NOMO-1 treated with DMSO at 0.1 percent for 48 hours (cell line): ENCODE measurements at regions not wholly inside any gene's neighbourhood (a gene's known extent, or its start where the extent isn't known, plus 50 kb on each side); places are given as distances from the start of the nearest gene placed in this dataset.
"Not testable (repeated sequence)": the region's sequence is repeated elsewhere in the genome, so short reads cannot be mapped to it uniquely, and the experiment has no call there.

Source experiments
- DNase-seq: peaks from one replicate; lab custom pipeline; 2025; ENCODE audit not compliant: unreplicated experiment; lab: John Stamatoyannopoulos, UW

DNA sequence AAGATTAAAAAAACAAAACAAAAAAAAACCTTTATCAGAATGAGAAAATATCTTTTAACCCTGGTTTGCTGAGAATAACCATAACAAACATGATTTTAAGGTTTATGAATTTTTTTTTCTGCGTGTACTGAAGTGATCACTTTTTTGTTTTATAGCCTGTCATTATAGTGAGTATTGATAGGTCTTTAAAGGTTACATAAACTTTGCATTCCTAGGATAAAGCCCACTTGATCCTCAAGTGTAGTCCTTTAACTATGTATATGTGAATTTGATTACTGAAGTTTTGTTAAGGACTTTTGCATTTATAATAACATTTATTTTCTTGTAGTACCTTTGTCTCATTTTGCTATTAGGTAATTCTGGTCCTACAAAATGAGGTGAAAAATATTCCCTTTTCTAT, 709.8 kb upstream of the PCDH20 start:
- DNase-seq = no peak

DNA sequence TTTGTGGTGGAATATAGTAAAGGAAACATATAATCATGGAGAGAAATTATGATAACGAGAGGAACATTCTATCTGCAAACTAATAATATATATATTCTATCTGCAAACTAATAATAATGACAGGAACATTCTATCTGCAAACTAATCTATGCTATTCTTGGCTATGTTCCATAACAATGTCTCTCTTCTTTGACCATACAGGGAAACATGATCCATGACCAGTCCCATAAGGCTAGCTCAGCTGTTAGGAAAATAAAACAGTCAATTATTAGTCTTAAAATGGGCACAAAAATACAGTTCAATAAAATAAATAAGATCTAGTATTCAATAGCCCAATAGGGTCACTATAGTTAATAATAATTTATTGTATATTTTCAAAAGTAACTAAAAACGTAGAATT, 707.8 kb upstream of the PCDH20 start:
- no peak for DNase-seq

DNA sequence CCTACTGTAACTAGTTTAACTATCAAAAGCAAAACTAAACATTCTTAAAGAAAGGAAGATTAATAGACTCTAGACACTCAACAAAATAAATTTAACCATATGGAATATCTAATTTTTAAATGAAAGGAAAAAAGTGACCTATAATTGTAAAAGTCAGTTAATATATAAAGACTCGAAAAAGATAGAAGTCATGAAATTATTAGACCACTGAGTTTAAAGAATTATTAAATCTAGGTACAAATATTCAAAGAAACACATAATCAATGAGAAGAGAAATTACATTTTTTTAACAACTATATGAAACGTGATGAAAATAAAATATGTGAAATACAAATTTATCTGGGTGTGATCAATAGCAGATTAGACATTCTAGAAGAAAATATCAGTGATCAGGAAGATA, 706.8 kb upstream of the PCDH20 start:
- DNase-seq = no peak

DNA sequence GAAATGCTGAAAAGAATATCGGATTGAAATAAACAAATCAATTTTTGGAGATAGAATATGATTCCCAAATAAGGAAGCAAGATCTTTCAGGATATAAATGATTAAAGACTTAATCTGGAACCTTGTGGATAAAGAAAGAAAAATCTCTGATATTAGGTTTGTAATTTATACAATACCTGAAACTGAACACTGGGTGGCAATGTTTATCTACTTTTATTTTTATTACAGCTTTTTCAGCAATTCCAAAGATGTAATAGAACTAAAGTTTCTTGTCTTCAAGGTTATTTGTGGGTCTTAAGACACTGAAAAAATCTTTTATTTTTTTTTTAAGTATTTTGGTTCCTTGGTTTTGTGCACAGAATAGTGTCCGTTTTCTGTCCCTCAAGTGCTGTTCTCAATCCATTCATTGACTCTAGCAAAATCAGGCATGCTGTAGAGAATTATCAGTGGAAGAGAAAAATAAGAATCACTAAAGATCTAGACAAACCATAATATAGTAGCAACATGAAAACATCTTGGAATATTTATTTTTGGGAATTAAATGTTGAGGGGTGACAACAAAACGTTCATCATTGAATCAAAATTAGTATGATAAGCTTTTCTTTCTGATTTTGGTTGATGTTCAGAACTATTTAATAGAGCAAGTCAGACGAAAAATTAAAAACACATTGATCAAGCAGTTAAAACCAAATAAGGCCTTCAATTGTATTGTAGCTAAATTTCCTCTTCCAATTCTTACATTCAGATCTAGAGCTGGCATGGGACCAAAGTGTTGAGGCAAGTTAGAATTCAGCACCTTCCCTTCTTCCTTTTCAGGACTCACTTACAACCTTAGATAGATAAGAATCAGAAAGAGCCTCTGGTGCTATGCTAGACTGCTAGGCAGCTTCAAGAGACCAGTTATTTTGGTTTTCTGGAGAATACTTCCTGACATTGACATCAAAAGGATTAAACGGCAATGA, 704.4 kb upstream of the PCDH20 start:
- peak; percentile 27 for DNase-seq

DNA sequence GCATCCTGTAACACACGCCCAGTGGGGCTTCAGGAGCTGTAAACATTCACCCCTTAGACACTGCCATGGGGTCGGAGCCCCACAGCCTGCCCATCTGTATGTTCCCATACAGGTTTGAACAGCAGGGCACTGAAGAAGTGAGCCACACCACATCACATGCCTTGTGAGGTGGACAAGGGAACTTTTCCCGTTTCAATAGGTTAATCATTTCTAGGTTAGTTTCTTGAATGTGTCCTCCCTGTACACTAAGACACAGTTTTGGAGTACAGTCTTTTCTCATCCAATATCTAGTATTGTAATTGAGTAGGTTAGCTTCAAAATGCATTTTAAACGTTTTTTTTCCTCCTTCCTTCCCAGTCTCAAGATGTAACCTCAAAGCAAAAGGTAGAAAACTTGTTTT, 700.2 kb upstream of the PCDH20 start:
- no peak for DNase-seq

DNA sequence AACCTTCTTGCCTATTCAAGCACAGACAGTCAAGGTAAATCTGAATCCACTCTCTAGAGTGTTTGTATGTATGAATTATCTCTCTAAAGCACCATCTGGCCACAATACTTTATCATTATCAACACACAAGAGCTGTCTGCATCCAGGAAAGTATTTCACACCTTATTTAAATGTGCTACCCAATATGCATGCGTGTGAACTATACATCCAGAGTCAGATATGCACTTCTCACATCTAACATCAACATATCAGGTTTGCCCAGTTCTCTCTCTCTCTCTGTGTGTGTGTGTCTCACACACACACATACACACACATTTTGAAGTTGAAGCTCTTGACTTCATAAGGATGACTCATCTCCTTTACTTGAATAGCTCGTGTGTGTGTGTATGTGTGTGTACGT, 697.5 kb upstream of the PCDH20 start:
- DNase-seq = no peak

DNA sequence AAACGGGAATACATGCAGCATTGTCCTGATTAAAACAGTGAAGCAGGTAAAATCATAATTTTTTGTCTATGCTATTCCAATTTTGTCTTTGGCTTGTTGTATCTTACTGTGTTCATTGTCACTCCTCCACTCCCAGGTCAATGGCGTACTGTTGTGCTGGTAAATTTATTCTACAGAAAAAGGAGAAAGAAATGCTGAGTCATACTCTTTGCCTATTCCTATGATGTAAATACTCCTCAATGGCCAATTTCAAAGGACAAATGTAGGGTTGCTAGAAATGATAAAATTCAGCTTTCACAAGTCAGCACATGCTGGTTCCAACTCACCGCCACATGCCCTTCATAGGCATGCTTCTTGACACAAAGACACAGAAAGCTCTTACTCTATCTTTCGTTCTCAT, 694.4 kb upstream of the PCDH20 start:
- no peak for DNase-seq

DNA sequence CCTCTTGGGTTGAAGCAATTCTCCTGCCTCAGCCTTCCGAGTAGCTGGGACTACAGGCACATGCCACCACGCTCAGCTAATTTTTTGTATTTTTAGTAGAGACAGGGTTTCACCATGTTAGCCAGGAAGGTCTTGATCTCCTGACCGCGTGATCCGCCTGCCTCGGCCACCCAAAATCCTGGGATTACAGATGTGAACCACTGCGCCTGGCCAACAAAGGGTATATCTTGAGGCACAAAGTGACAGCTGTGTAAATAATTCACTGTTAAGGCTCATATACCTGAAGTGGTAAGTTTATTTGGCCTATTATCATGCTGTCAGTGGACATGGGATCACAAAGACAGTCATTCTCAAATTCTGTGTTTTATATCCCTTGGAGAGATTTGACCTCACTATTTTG, 688.5 kb upstream of the PCDH20 start:
- DNase-seq = not testable (repeated sequence)

DNA sequence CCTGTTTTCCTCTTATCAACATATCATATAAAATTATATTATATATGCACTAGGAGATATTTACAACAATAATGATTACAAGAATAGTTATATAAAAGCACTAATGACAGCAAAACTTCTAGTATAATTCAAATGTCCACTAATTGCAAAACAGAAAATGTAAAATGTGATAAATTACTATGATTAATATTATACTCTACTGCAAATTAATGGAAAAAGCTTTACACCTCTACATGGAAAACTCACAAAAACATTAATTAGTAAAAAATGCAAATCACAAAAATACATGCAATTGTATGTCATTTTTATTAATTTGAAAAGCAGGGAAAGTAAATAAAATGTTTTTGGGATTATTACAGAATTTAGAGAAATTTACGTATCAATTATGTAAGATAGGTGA, 681.0 kb upstream of the PCDH20 start:
- no peak for DNase-seq

DNA sequence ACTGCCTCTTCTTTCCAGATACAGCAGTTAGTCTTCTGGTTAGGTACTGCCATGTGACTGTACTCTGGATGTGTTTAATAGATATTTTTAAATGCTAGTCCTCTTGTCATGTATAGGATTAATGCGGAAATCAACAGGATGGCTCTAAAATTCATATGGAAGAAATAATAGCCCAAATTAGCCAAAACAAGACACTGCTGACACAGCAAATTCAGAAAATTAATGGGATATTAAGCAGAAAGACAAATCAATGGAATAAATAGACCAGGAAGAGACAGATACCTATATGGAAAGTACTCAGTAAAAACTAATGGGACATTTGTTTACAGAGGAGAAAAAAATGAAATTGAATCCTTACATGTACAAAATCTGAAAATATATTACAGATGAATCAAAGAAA, 679.3 kb upstream of the PCDH20 start:
- DNase-seq = no peak

DNA sequence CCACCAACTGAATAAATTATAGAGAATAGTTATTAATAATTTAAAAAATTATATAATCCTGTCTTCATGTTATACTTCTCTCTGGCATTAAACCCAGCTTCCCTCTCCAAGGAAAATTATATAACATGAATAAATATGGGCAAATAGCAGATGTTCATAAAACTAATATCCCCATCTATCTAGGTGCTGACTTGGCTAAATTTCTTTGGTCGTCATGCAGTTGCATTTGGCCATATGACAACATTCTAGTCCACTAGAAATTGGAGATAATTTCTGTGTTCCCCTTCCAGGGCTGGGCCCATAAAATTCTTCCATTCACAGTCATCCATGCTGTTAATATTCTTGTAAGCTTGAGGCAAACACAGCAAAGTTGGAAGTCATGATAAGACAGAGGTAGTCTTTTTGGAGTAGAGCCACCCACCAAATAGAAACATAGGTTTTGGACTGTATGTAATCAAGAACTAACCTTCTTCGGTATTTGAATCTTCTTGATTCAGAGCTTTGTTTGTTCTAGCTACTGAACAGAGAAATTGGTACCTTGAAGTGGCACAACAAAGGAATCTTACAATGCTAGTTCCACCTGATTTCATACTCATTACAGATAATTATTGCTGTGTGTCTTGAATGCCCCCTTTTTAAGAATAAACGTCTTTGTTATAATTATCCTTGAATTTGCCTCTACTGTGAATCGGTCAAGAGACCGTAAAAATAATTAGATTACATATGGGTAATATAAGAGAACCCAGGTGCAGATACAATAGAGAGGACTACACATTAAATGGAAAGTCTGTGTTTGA, 678.5 kb upstream of the PCDH20 start:
- DNase-seq = no peak

DNA sequence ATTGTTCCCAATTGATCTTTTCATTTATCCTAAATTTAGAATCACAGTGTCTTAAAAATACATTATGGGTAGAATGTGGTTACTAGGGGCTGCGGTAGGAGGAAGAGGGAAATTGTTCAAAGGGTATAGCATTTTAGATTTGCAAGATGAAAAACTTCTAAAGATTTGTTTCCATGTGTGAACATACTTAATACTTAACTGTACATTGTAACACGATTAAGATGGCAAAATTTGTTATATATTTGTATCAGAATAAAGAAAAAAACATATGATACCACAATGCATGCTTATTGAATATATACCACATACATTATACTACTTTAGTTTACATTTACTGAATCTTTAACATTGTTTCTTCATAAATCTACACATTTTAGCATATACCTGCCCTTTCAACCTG, 677.3 kb upstream of the PCDH20 start:
- DNase-seq = no peak

DNA sequence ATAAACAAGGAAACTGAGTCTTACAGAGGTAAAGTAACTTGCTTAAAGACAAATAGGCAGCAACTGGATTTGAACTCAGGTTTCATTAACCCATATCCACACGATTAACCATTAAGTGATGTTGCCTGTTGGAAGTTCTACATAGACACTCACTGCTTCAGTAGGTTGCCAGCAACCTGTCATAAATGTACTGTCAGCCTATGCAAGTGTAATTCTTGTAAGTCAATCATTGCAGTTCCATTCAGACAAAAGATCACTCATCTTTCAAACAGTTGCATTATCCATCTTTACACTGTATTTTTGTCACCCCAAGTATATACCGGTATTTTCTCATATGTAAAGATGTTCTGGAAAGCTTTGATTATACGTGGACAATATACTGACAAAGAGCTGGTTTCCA, 676.9 kb upstream of the PCDH20 start:
- DNase-seq = no peak

DNA sequence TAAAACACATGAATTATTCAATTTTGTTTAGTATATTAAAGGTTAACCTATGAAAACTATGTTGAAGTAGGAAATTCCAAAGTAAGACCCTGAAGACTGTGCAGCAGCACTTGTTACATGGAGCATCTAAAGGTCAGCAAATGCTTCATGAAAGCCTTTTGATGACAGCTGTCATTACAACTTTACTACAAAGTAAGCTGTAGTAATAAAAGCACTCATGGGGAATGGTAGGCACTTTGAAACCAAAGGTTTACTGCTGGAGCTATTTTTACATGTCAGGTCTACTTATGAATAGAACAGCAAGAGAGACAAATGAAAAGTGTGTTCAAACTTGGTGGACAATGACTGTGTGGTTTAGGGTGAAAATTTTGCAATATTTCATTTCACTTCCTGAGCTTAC, 672.5 kb upstream of the PCDH20 start:
- DNase-seq = peak; percentile 36

DNA sequence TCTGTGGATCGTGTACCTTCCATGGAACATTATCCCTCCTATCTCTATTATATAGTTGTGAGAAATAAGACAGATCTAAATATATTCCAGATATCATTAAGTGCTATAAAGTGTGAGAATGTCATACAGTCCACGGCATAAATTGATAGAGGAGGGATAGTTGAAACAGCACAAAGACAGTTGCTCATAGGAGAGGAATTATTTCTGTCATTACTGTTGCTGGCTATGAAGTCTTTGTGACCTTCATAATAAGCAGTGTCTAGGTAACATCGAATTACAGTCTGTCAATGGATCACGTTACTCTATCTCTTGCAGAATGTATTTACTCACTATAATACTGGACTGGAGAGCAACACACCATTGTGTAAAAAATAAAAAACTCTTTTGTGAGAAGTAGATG, 671.5 kb upstream of the PCDH20 start:
- DNase-seq = no peak

DNA sequence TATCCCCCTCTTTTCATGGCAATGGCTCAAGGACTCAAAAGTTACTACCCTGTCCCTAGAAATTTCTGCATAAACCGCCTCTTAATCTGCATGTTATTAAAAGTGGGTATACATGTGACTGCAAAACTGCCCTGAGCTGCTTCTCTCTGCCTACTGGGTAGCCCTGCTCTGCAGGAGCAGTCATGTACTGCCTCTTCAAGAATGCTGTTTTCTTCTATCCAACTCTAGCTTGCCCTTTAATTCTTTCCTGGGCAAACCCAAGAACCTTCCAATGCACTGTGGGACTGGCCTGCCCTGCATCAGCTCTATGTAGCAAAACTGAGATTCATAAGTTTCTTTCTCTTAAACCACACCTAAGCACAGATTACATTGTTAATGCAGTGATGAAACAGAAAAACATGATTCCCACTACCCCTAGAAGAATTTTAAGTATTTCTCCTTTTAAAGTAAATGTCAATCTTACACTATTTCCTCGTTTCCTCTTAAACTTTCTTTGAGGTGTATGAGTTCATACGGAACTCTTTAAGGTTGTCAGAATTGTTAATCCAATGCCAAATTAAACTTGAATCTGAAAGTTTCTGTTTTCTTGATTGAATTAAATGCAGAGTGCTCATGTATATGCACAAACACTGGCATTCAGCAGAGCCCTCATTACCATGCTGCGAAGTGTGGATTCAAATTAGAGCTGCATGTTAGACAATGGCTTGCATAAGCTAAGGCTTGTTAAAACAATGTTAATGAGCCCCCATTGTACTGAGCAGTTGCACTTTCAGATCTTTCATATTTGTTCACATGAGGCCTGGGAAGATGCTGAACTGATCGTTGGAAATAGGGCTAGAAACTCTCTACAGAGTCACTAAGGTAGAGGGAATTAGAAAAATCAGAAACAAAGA, 669.9 kb upstream of the PCDH20 start:
- no peak for DNase-seq

DNA sequence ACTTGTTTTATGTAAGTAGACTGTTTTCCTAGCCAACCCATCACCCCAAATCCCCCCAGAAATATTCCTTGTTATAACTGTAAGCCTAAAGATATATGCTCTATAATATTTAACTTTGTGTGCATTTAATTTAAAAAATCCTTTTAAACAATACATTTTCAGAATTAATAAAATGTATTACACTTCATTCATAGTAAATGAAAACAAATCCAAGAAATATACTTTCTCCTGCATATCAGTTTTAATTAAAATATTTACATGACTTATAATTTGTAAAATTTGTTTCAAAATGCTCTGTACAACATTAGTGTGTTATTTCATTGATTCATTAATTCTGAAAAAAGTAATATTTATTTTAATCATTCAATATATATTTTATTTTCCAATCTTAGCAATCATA, 669.1 kb upstream of the PCDH20 start:
- no peak for DNase-seq

DNA sequence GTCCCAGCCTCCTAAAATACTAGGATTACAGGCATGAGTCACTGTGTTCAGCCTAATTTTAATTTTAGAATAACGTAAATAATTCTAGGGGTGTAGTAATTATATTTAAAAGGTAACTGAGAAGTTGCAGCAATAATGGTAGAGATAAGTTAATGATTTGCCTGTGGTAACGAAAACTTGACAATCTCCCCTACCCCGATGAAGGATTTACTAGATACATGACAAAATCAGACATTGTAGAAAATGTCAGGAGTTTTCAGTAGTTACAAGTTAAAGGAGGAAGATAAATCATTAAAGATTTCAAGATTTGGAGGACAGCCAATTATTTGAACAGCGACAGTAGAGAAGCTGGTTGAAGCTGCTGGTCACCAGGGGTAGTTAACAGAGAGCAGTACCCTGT, 652.2 kb upstream of the PCDH20 start:
- DNase-seq = no peak

DNA sequence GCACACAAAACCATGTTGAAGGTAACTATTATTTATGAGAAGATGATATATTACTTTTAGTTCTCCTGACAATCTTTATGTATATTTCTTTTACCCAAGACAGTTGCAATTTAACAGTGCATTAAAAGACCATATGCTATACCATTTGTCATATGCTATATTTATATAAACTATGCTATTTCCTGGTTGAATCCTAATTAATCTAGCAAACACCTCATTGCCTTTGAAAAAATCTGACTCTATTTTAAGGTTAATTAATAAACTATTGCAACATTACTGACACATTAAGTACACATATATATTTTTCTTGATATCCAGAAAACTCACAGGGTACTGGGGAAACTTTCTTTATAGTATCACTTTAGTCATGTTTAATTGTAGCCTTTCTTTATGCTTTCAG, 649.4 kb upstream of the PCDH20 start:
- no peak for DNase-seq

DNA sequence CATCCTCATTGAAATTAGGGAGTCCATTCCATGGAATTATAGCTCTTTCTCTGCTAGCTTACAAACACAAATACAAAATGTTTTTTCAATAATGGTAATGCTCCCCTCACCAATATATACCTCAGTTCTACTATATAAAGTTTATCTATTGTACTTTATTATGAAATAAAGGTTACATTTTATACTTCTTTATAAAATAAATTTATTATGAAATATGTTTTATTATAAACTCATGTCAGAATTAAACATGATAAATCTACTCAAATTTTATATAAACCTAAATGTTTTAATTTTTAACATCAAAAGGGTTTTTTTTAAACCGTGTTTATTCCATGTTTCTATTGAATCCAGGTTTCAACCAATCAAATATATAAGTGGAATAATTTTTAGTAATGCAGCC, 646.1 kb upstream of the PCDH20 start:
- DNase-seq = no peak

DNA sequence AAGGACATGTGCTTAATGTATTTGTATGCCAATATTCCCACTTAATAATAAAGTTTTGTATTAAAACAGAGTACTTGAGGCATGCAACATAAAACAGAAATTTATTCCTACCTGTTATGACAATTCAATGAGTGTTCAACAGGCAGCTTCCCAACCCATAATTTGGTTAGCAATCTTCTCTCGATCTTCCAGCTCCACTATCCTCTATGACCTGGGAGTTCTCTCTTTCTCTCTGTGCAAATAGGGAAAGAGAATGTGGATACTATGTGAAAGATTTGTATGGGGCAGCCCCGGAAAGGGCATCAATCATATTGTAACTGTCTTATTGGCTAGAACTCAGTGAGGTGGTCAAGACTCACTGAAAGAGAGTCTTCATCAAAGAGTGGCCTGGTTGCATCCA, 644.9 kb upstream of the PCDH20 start:
- no peak for DNase-seq
